IMR-90 (cell line): ENCODE measurements at regions not wholly inside any gene's neighbourhood (a gene's known extent, or its start where the extent isn't known, plus 50 kb on each side); places are given as distances from the start of the nearest gene placed in this dataset.

Experiments
- ATAC-seq: fragments of 200-7000 bp; cut with Tn5 transposase; 2 replicates; pipeline ENCODE4 v1.9.1; 2020; ENCODE audit warnings: low read depth, mild to moderate bottlenecking, moderate library complexity
- BruUV-seq: library from RNA; stranded (reverse); fragments of 400-500 nt; replicated peaks from 2 replicates; lab custom pipeline; 2021; lab: Mats Ljungman, UMichigan
- CTCF ChIA-PET: fragments of 300-600 bp; formaldehyde crosslinking; extraction: SDS; loops from one replicate; lab custom pipeline; 2021; ENCODE audit warnings: antibody characterized with exemption; lab: Yijun Ruan, JAX
- POLR2A ChIA-PET: fragments of 300-600 bp; sonication (Branson Sonifier 250); formaldehyde crosslinking; loops from one replicate; lab custom pipeline; 2022; ENCODE audit warnings: antibody characterized with exemption; ENCODE audit not compliant: unreplicated experiment; lab: Charles Lee
- DNase-seq: peaks from one replicate; pipeline ENCODE4 v3.0.0; 2013
- H2AFZ ChIP-seq: replicated peaks from 2 replicates; pipeline ENCODE3; 2013; ENCODE audit warnings: low read length, mild to moderate bottlenecking; ENCODE audit not compliant: poor library complexity
- H2AK5ac ChIP-seq: 2 replicates; pipeline ENCODE4 v1.6.1; 2013; ENCODE audit warnings: low read depth, low read length, inconsistent platforms
- H2AK9ac ChIP-seq: replicated peaks from 2 replicates; pipeline ENCODE3; 2013; ENCODE audit warnings: mild to moderate bottlenecking, low read depth, low read length, moderate library complexity; ENCODE audit not compliant: poor library complexity
- H2BK120ac ChIP-seq: 2 replicates; pipeline ENCODE4 v1.6.1; 2013; ENCODE audit warnings: low read depth, low read length, inconsistent platforms
- H2BK15ac ChIP-seq: 3 replicates; pipeline ENCODE4 v1.6.1; 2013; ENCODE audit warnings: low read depth, low read length, inconsistent platforms
- H2BK20ac ChIP-seq: 2 replicates; pipeline ENCODE4 v1.6.1; 2013; ENCODE audit warnings: low read depth, mild to moderate bottlenecking, inconsistent platforms, low read length, moderate library complexity
- H2BK5ac ChIP-seq: 2 replicates; pipeline ENCODE4 v1.6.1; 2013; ENCODE audit warnings: mild to moderate bottlenecking, low read depth, low read length, inconsistent platforms; ENCODE audit not compliant: poor library complexity, severe bottlenecking
- H3K14ac ChIP-seq: replicated peaks from 2 replicates; pipeline ENCODE4 v1.6.1; 2013; ENCODE audit warnings: low read depth, low read length, inconsistent platforms
- H3K18ac ChIP-seq: 2 replicates; pipeline ENCODE4 v1.6.1; 2013; ENCODE audit warnings: low read depth, low read length, control low read depth
- H3K23ac ChIP-seq: 2 replicates; pipeline ENCODE4 v1.6.1; 2013; ENCODE audit warnings: low read depth, low read length, inconsistent platforms
- H3K27ac ChIP-seq: 2 replicates; pipeline ENCODE4 v1.5.1; 2013; ENCODE audit warnings: mild to moderate bottlenecking, control low read depth, low read length; ENCODE audit not compliant: insufficient read depth
- H3K27me3 ChIP-seq: 2 replicates; pipeline ENCODE4 v1.6.1; 2013; ENCODE audit warnings: low read length; ENCODE audit not compliant: control insufficient read depth, insufficient read depth
- H3K36me3 ChIP-seq: 2 replicates; pipeline ENCODE4 v1.6.1; 2013; ENCODE audit warnings: low read length, mixed read lengths; ENCODE audit not compliant: control insufficient read depth, insufficient read depth
- H3K4ac ChIP-seq: 2 replicates; pipeline ENCODE4 v1.6.1; 2013; ENCODE audit warnings: low read depth, low read length, inconsistent platforms
- H3K4me1 ChIP-seq: 2 replicates; pipeline ENCODE4 v1.6.1; 2013; ENCODE audit warnings: low read length, mixed read lengths; ENCODE audit not compliant: control insufficient read depth, insufficient read depth
- H3K4me2 ChIP-seq: 2 replicates; pipeline ENCODE4 v1.6.1; 2013; ENCODE audit warnings: low read depth, mild to moderate bottlenecking, control low read depth, low read length, moderate library complexity
- H3K4me3 ChIP-seq: 2 replicates; pipeline ENCODE4 v1.5.1; 2013; ENCODE audit warnings: low read depth, mild to moderate bottlenecking, control low read depth, low read length, moderate library complexity; ENCODE audit not compliant: insufficient read depth
- H3K56ac ChIP-seq: 2 replicates; pipeline ENCODE4 v1.6.1; 2013; ENCODE audit warnings: low read length, inconsistent platforms; ENCODE audit not compliant: insufficient read depth; ENCODE audit errors: extremely low read depth
- H3K79me1 ChIP-seq, 2 experiments: 2 replicates each; pipeline ENCODE4 v1.6.1; 2013; ENCODE audit warnings: low read length in 2 of 2, inconsistent platforms in 1 of 2, low read depth in 1 of 2
- H3K9ac ChIP-seq: 2 replicates; pipeline ENCODE4 v1.6.1; 2013; ENCODE audit warnings: low read depth, low read length, control low read depth
- H3K9me1 ChIP-seq: 2 replicates; pipeline ENCODE4 v1.6.1; 2013; ENCODE audit warnings: low read length, inconsistent platforms; ENCODE audit not compliant: insufficient read depth
- H3K9me3 ChIP-seq: 2 replicates; pipeline ENCODE4 v1.6.1; 2013; ENCODE audit warnings: low read length; ENCODE audit not compliant: control insufficient read depth, insufficient read depth
- H4K20me1 ChIP-seq: 2 replicates; pipeline ENCODE4 v1.6.1; 2013; ENCODE audit warnings: low read length, inconsistent platforms; ENCODE audit not compliant: insufficient read depth
- H4K5ac ChIP-seq: 2 replicates; pipeline ENCODE4 v1.6.1; 2013; ENCODE audit warnings: mild to moderate bottlenecking, low read depth, low read length, control low read depth
- H4K8ac ChIP-seq, 2 experiments: 2 replicates each; pipeline ENCODE4 v1.6.1; 2013; ENCODE audit warnings: low read depth in 2 of 2, low read length in 2 of 2, control low read depth in 1 of 2, inconsistent platforms in 1 of 2
- H4K91ac ChIP-seq: 2 replicates; pipeline ENCODE4 v1.6.1; 2013; ENCODE audit warnings: low read depth, low read length, inconsistent platforms; ENCODE audit not compliant: insufficient read depth
- CHD1 ChIP-seq: IDR thresholded peaks from 2 replicates; pipeline ENCODE4 v1.6.1; 2012; ENCODE audit warnings: low read depth, low read length, improper control_type of control experiment
- ELK1 ChIP-seq: fragments of 150-350 bp; IDR thresholded peaks from 2 replicates; pipeline ENCODE4 v1.6.1; 2016; ENCODE audit warnings: low read depth, mild to moderate bottlenecking, low read length, moderate library complexity, borderline replicate concordance
- FOS ChIP-seq: fragments of 150-350 bp; IDR thresholded peaks from 2 replicates; pipeline ENCODE4 v1.6.1; 2016; ENCODE audit warnings: low read depth, low read length
- MAZ ChIP-seq: IDR thresholded peaks from 2 replicates; pipeline ENCODE4 v1.6.1; 2012; ENCODE audit warnings: low read depth, mild to moderate bottlenecking, low read length, improper control_type of control experiment, moderate library complexity, borderline replicate concordance
- POLR2A ChIP-seq: IDR thresholded peaks from 2 replicates; pipeline ENCODE4 v1.6.1; 2012; ENCODE audit warnings: mild to moderate bottlenecking, low read depth, low read length
- RAD21 ChIP-seq: IDR thresholded peaks from 2 replicates; pipeline ENCODE4 v1.6.1; 2012; ENCODE audit warnings: low read length, improper control_type of control experiment
- RFX5 ChIP-seq: IDR thresholded peaks from 2 replicates; pipeline ENCODE4 v1.8.0; 2012; ENCODE audit warnings: low read depth, mild to moderate bottlenecking, low read length, moderate library complexity
- SMC3 ChIP-seq: fragments of 150-350 bp; IDR thresholded peaks from 2 replicates; pipeline ENCODE4 v1.6.1; 2016; ENCODE audit warnings: low read depth, mild to moderate bottlenecking, antibody characterized with exemption, low read length, moderate library complexity
- WGBS, 2 experiments: methylation state at CpG; one replicate each; pipeline versions ENCODE4 v1.1.5 to v1.1.7; 2013; ENCODE audit warnings: missing lambda C conversion rate in 2 of 2; ENCODE audit not compliant: insufficient read length in 1 of 2; ENCODE audit errors: extremely low coverage in 2 of 2; 5-methylcytosine and 5-hydroxymethylcytosine counted together
- dilution Hi-C: fragments of 300-500 bp; cut with HindIII; formaldehyde crosslinking; loops from one replicate; pipeline ENCODE4 v1.14.3; 2018; ENCODE audit warnings: low sequenced_read_pairs; ENCODE audit not compliant: unreplicated experiment
- in situ Hi-C: fragments of 300-500 bp; cut with MboI; formaldehyde crosslinking; loops from 3 replicates; pipeline ENCODE4 v1.14.3; 2019; ENCODE audit warnings: low sequenced_read_pairs, inconsistent platforms, mixed read lengths
- intact Hi-C: fragments of 100-400 bp; cut with micrococcal nuclease; formaldehyde crosslinking; loops from 2 replicates; pipeline ENCODE4 v1.10.0; 2022

GRCh38 chr2:204389120-204389519 lies 156.2 kb upstream of the PARD3B start:
- no peak overlapping the region for H3K4me2 ChIP-seq
- intact Hi-C loops (no loop called here), dilution Hi-C loops (no loop called here), in situ Hi-C loops (no loop called here)
- no peak overlapping the region for H3K56ac ChIP-seq
- H3K14ac ChIP-seq, result no peak overlapping the region
- no peak overlapping the region for H2BK15ac ChIP-seq
- CTCF ChIA-PET, result no interaction called here
- H3K4ac ChIP-seq, result no peak overlapping the region
- H3K79me1 ChIP-seq, result no peaks in the 10 kb centered on the region
- H2BK20ac ChIP-seq, result no peak overlapping the region
- H3K4me3 ChIP-seq, result no peak overlapping the region
- POLR2A ChIA-PET, result no interaction called here
- no peak overlapping the region for H2AK9ac ChIP-seq
- no peak overlapping the region for H2AK5ac ChIP-seq
- H4K8ac ChIP-seq, result no peak overlapping the region
- no peak overlapping the region for H2BK120ac ChIP-seq
- H3K9me1 ChIP-seq, result no peaks in the 10 kb centered on the region
- H3K23ac ChIP-seq, result no peak overlapping the region
- no peaks in the 10 kb centered on the region for H4K20me1 ChIP-seq
- no peak overlapping the region for H2BK5ac ChIP-seq
- no peak overlapping the region for H3K9ac ChIP-seq
- WGBS, 2 experiments, result no CpG with 5 or more reads among the region's 1 CpG
- no peaks in the 10 kb centered on the region for H3K4me1 ChIP-seq
- H4K91ac ChIP-seq, result no peak overlapping the region
- no peak for TF ChIP-seq SMC3
- TF ChIP-seq RFX5, result no peak
- no peak for TF ChIP-seq MAZ
- no peak for TF ChIP-seq CHD1
- TF ChIP-seq POLR2A, result no peak
- no peak for TF ChIP-seq RAD21
- TF ChIP-seq ELK1, result no peak
- no peak for TF ChIP-seq FOS
- H2AFZ ChIP-seq, result no peak overlapping the region
- H3K27ac ChIP-seq, result no peak overlapping the region
- H3K9me3 ChIP-seq, result no peaks in the 10 kb centered on the region
- DNase-seq, result no peak
- no TSS peak for BruUV-seq
- H3K18ac ChIP-seq, result no peak overlapping the region
- no peak overlapping the region for H4K5ac ChIP-seq
- no peaks in the 10 kb centered on the region for H3K27me3 ChIP-seq
- ATAC-seq, result no peak
- H3K36me3 ChIP-seq, result no peaks in the 10 kb centered on the region
